ENCODE measurements at regions not wholly inside any gene's neighbourhood (a gene's known extent, or its start where the extent isn't known, plus 50 kb on each side); places are given as distances from the start of the nearest gene placed in this dataset.
A peak's percentile ranks its signal among the peaks of the same experiment; 100 is the strongest.

DNA sequence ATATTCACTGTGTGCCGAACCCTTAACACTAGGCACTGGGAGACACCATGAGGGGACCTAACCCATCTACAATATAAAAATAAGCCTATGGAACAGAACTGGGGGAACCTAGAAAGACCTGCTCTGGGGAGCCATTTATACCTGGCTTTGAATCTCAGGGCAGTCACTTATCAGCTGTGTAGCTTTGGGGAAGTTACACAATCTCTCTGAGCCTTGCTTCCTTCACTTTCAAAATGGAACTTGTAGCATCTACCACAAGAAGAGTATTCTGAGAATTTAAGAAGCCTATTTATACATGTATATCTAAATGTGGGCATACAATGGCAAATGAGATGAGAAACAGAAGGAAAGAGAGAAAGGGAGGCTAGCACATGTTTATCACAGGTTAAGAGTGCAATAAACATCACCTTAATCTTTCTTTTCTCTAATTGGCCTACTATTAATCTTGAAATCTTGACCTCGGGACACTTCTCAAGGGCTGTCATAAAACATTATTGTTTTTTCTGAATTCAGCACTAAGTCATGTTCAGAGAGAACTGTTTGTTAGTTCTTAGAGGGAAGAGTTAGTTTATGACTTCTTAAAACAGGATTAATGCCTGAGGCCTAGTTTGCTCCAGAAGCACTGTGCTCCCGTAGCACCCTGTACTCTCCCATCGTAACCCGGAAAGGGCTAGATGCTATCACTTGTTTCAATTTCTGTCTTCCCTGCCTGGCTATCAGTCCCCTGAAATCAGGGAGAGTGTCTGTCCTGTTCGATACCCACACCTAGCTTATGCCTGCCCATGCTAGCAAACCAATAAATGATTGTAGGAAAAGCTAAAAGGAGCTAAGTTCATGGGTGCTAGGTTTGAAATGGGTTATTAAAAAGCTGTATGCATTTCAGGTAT is 606.4 kb upstream of the CLINT1 start:
- Histone ChIP-seq H2AFZ (ENCODE audit: low read length) (no peak overlapping the region), H3K36me3 (ENCODE audit: insufficient read depth, low read length) (no peaks in the 10 kb centered on the region), H4K20me1 (ENCODE audit: insufficient read depth, low read length) (no peaks in the 10 kb centered on the region), H3K4me1 (ENCODE audit: insufficient read depth, low read length, poor library complexity, severe bottlenecking) (peaks cover 21% of the 10 kb centered on the region), H3K79me2 (ENCODE audit: insufficient read depth, low read depth, low read length) (no peaks in the 10 kb centered on the region), H3K9me3 (ENCODE audit: low read length) (no peaks in the 10 kb centered on the region), H3K4me2 (ENCODE audit: low read length) (no peak overlapping the region), H3K27ac (ENCODE audit: low read depth, low read length, poor library complexity, severe bottlenecking) (no peak overlapping the region), H3K4me3 (ENCODE audit: low read depth, low read length, poor library complexity, severe bottlenecking) (no peak overlapping the region), H3K9me2 (ENCODE audit: insufficient read depth, low read length) (no peaks in the 10 kb centered on the region)
- ChIA-PET POLR2A (interaction anchor here (0.9 to 1.3 kb wide), 4 partner anchors 9 to 64 kb away, joined by 3 to 4 read pairs (median 4); no protein-coding TSS in a partner anchor), CTCF (ENCODE audit: unreplicated experiment) (interaction anchor here (1.0 kb wide), 1 partner anchor 14 kb away, joined by 3 read pairs; no protein-coding TSS in a partner anchor)
- no TSS peak for BruUV-seq (replicated peaks)
- intact Hi-C loops (cut with micrococcal nuclease; ENCODE audit: unreplicated experiment) = no loop called here
- DNase-seq (ENCODE audit: low spot score) = no peak
- no peak for TF ChIP-seq EZH2phosphoT487 (IDR thresholded peaks at IDR 0.05; ENCODE audit: borderline replicate concordance, low read depth, low read length)
- TF ChIP-seq, protein P1, sequence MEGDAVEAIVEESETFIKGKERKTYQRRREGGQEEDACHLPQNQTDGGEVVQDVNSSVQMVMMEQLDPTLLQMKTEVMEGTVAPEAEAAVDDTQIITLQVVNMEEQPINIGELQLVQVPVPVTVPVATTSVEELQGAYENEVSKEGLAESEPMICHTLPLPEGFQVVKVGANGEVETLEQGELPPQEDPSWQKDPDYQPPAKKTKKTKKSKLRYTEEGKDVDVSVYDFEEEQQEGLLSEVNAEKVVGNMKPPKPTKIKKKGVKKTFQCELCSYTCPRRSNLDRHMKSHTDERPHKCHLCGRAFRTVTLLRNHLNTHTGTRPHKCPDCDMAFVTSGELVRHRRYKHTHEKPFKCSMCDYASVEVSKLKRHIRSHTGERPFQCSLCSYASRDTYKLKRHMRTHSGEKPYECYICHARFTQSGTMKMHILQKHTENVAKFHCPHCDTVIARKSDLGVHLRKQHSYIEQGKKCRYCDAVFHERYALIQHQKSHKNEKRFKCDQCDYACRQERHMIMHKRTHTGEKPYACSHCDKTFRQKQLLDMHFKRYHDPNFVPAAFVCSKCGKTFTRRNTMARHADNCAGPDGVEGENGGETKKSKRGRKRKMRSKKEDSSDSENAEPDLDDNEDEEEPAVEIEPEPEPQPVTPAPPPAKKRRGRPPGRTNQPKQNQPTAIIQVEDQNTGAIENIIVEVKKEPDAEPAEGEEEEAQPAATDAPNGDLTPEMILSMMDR (conservative IDR thresholded peaks at IDR 0.05; ENCODE audit: low read length) = no peak

DNA sequence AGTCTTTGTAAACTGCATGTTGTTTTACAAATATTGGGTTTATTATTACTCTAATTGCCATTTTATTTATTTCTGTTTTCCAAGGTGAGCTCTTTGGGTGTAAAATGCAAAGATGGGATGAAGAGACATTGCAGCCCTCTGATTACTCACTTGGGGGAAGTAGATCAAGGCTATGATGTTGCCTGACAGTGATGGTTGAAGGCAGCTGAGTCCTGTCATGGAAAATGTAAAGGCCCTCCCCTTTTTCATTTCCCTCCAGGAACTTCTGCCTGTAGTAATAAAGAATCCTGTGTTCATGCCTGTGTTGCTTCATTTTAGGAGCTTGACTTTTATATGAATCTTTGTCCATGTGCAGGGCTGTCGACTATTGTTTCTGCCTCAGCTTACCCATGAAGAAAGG is 605.4 kb upstream of the CLINT1 start:
- intact Hi-C loops (cut with micrococcal nuclease; ENCODE audit: unreplicated experiment) = no loop called here
- peak; percentile 47 for DNase-seq (ENCODE audit: low spot score)
- H3K79me2 ChIP-seq (ENCODE audit: insufficient read depth, low read depth, low read length) = no peaks in the 10 kb centered on the region
- no peaks in the 10 kb centered on the region for H3K9me3 ChIP-seq (ENCODE audit: low read length)
- TF ChIP-seq, protein P1 (conservative IDR thresholded peaks at IDR 0.05; ENCODE audit: low read length) = no peak
- no peak for TF ChIP-seq EZH2phosphoT487 (IDR thresholded peaks at IDR 0.05; ENCODE audit: borderline replicate concordance, low read depth, low read length)
- H3K4me3 ChIP-seq (ENCODE audit: low read depth, low read length, poor library complexity, severe bottlenecking) = no peak overlapping the region
- BruUV-seq (replicated peaks) = no TSS peak
- ChIA-PET POLR2A (interaction anchor here (0.7 to 1.3 kb wide), 5 partner anchors 8 to 461 kb away, joined by 3 to 5 read pairs (median 3); no protein-coding TSS in a partner anchor), CTCF (ENCODE audit: unreplicated experiment) (no interaction called here)
- no peaks in the 10 kb centered on the region for H3K36me3 ChIP-seq (ENCODE audit: insufficient read depth, low read length)
- peaks cover 21% of the 10 kb centered on the region for H3K4me1 ChIP-seq (ENCODE audit: insufficient read depth, low read length, poor library complexity, severe bottlenecking)
- no peaks in the 10 kb centered on the region for H4K20me1 ChIP-seq (ENCODE audit: insufficient read depth, low read length)
- H3K9me2 ChIP-seq (ENCODE audit: insufficient read depth, low read length) = no peaks in the 10 kb centered on the region
- no peak overlapping the region for H3K27ac ChIP-seq (ENCODE audit: low read depth, low read length, poor library complexity, severe bottlenecking)
- H3K4me2 ChIP-seq (ENCODE audit: low read length) = no peak overlapping the region
- no peak overlapping the region for H2AFZ ChIP-seq (ENCODE audit: low read length)

DNA sequence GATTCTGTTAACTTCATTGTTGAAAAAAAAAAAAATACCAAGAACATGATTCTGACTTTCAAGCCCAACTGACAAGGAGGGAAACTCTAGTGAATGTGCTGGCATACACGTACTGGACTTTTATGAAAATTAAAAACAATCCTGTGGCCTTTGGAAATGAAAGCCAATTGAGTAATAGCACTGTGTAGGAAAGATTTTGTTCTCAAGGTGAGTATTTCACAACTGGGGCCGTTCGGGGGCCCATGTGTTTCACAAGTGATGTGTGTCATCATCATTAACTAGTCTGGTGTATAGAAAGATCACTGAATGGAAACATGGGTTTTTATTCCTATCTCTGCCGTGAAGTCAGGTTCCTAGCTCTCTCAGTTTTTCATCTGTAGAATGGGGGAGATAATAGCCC is 605.0 kb upstream of the CLINT1 start:
- ChIA-PET CTCF (ENCODE audit: unreplicated experiment) (no interaction called here), POLR2A (interaction anchor here (0.7 to 1.3 kb wide), 5 partner anchors 8 to 461 kb away, joined by 3 to 5 read pairs (median 3); no protein-coding TSS in a partner anchor)
- H3K9me2 ChIP-seq (ENCODE audit: insufficient read depth, low read length) = no peaks in the 10 kb centered on the region
- no peak for TF ChIP-seq EZH2phosphoT487 (IDR thresholded peaks at IDR 0.05; ENCODE audit: borderline replicate concordance, low read depth, low read length)
- TF ChIP-seq, protein P1 (conservative IDR thresholded peaks at IDR 0.05; ENCODE audit: low read length) = no peak
- H3K4me2 ChIP-seq (ENCODE audit: low read length) = no peak overlapping the region
- no peaks in the 10 kb centered on the region for H3K9me3 ChIP-seq (ENCODE audit: low read length)
- no peaks in the 10 kb centered on the region for H3K79me2 ChIP-seq (ENCODE audit: insufficient read depth, low read depth, low read length)
- H3K4me1 ChIP-seq (ENCODE audit: insufficient read depth, low read length, poor library complexity, severe bottlenecking) = peaks cover 21% of the 10 kb centered on the region
- H3K36me3 ChIP-seq (ENCODE audit: insufficient read depth, low read length) = no peaks in the 10 kb centered on the region
- no peak overlapping the region for H2AFZ ChIP-seq (ENCODE audit: low read length)
- H4K20me1 ChIP-seq (ENCODE audit: insufficient read depth, low read length) = no peaks in the 10 kb centered on the region
- no peak overlapping the region for H3K4me3 ChIP-seq (ENCODE audit: low read depth, low read length, poor library complexity, severe bottlenecking)
- BruUV-seq (replicated peaks) = no TSS peak
- no peak overlapping the region for H3K27ac ChIP-seq (ENCODE audit: low read depth, low read length, poor library complexity, severe bottlenecking)
- DNase-seq (ENCODE audit: low spot score) = no peak
- intact Hi-C loops (cut with micrococcal nuclease; ENCODE audit: unreplicated experiment) = no loop called here
